GM18861 (cell line): ENCODE measurements at regions not wholly inside any gene's neighbourhood (a gene's known extent, or its start where the extent isn't known, plus 50 kb on each side); places are given as distances from the start of the nearest gene placed in this dataset.
"Not testable (repeated sequence)": the region's sequence is repeated elsewhere in the genome, so short reads cannot be mapped to it uniquely, and the experiment has no call there.

Experiments
- ATAC-seq: cut with Tn5 transposase; IDR thresholded peaks from one replicate; pipeline ENCODE4 v1.9.1; 2021; ENCODE audit not compliant: unreplicated experiment

- ATAC-seq, result not testable (repeated sequence)
Measured at GRCh38 chr21:7743940-7744339, 2777.4 kb upstream of the TPTE start.

- ATAC-seq, result peak; percentile 91
Measured at GRCh38 chr21:7744406-7745099, 2776.8 kb upstream of the TPTE start.

GRCh38 chr21:7745100-7745450, 2776.3 kb upstream of the TPTE start:
- peak; percentile 57 for ATAC-seq

DNA sequence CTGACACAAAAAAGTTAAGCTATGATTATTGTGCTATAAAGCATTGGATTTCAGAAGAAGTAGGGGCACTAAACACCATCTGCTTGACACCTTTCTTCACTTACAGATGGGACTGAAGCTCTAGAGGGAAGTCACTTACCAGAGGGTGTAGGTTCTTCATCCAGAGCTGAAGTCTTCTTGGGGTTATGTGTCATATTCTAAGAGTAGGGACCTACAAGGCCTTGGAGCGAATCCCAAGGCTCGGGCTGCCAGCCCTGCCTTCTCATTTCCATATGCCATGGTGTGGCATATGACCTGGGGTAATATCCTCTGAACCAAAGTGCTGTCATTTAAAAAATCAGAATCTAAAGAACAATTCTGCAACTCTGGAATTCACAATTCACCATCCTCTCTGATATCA, 2773.4 kb upstream of the TPTE start:
- ATAC-seq, result not testable (repeated sequence)

DNA sequence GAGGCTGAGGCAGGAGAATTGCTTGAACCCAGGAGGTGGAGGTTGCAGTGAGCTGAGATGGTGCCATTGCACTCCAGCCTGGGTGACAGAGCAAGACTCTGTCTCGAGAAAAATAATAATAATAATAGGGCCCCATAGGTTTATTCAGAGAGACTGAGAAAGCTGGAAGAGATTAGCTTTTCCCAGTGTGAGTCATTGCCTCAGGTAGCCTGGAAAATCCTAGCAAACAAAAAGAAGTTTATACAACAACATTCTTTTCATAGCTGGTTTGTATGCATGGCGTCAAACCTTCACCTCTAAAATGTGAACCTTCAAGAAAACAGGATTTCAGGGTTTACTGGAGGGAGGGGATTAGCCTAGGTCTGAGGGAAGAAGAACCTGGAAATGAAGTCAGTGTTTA, 2768.8 kb upstream of the TPTE start:
- not testable (repeated sequence) for ATAC-seq

GRCh38 chr21:7753380-7753877, 2768.0 kb upstream of the TPTE start:
- peak; percentile 87 for ATAC-seq

DNA sequence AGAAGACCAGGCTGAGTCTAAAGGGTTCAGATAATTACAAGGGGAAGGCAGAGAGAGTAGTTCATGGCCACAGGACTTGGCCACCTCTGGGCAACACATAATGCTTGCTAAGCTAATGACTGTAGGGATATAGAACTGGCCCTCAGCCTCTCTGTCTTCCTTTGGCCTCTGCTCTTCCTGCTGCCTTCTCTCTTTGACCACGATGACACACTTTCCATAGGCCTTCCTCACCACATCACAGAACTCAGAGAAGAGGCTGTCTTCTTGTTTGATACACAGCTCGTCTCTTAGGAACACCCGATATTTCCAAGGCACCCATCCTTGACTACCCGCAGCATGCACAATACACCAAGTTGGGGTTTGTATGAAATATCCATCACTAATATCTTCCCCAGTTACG, 2751.4 kb upstream of the TPTE start:
- not testable (repeated sequence) for ATAC-seq

GRCh38 chr21:7774219-7774618, 2747.2 kb upstream of the TPTE start:
- not testable (repeated sequence) for ATAC-seq

DNA sequence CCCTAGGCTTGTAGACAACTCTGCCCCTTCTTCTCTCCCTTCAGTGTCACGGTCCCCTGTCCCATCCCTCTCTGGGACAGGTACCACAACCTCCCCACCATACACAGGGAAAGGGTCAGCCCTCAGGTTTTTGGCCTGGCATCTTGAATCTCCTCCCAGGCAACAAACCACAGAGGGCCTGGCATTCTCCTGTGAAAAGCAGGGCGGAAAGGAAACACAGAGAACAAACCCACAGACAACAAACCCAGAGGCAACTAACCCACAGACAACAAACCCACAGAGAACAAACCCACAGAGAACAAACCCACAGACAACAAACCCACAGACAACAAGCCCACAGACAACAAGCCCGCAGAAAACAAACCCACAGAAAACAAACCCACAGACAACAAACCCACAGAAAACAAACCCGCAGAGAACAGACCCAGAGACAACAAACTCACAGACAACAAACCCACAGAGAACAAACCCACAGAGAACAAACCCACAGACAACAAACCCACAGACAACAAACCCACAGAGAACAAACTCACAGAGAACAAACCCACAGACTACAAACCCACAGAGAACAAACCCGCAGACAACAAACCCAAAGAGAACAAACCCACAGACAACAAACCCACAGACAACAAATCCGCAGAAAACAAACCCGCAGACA, 2745.9 kb upstream of the TPTE start:
- ATAC-seq, result not testable (repeated sequence)

DNA sequence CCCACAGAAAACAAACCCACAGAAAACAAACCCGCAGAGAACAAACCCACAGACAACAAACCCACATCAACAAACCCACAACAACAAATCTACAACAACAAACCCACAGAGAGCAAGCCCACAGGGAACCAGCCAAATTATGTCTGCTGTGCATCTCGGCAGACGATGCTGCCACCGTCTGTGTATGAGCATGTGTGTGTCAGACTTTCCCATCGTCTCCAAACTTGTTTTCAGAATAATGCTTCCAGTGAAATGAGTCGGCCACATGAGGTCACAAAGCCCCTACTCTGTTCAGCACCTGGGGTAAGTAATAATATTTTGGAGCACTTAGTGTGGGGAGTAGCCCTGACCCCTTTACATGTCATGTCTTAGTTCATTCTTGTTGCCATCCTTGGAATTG, 2745.3 kb upstream of the TPTE start:
- not testable (repeated sequence) for ATAC-seq

DNA sequence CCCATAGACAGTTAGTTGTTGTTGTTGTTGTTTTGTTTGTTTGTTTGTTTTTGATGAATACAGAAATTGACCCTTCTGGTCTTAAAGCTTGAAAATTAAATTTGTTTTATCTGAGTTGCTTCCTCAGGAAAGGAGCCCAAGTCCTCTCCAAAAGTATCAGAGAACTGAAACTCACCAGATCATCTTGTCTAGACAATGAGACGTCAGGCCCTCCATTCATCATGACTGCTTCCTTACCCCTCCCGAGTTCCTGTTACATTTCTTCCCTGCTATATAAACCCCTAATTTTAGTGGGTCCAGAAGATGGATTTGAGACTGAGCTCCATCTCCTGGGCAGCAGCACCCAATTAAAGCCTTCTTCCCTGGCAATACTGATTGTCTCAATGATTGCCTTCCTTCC, 2744.8 kb upstream of the TPTE start:
- not testable (repeated sequence) for ATAC-seq

DNA sequence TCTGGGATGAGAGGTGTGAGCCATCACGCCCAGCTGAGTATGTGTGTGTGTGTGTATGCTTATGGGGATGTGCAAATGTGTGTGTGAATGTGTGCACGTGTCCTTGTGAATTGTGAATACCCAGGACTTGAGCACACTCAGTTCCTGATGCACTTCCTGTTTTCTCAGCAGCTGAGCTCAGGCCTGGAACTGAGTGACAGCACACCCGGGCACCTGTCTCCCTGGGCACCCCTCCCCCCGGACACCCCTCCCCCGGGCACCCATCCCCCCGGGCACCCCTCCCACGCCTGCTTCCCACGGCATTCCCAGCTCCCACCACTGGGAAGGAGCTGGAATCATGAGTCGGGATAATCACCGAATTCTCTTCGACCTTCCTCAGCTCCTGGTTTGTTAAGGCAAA, 2744.1 kb upstream of the TPTE start:
- not testable (repeated sequence) for ATAC-seq

DNA sequence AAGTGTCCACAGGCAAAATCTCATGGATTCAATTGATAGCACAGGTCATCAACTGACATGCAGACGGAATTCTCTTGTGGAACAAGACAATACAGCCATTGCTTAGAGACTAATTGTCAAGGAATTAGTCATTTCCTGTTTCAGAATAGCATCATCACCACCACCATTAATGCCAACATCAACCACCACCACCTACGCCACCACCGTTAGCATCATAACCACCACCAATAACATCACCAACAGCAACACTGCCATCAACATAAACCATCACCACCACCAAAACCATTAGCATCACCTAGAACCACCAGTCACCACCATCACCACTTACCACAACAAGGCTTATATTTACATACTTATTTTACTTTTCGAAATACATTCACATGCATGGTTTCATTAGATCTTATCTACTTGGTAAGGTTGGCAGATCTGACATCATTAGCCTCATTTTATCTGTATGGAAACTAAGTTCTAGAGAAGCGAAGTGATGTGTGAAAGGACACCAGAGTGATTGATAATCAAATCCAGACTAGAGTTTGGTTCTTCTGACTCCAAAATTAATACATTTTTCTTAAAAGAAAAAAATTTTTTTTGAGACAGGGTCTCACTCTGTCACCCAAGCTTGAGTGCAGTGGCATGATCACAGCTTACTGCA, 2733.8 kb upstream of the TPTE start:
- not testable (repeated sequence) for ATAC-seq

- ATAC-seq, result not testable (repeated sequence)
Measured at GRCh38 chr21:7793797-7794196, 2727.6 kb upstream of the TPTE start.

DNA sequence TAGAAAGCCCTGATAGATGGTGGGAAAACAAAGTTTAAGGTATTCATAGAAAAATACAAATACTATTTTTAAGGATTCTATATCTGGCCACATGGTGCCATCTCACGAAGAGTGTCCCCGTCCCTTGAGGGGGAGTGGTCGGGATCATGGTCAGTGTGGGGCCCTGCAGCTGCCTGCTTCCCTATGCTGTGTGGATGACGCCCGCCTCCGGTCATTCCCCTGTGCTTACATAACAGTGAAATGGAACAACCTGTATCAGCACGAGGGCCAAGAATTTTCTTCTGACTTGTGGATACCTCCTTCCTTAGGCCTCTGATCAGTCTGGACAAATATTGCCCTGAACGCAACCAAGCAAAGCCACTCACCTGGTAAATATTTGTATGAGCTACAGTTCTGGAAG, 2724.1 kb upstream of the TPTE start:
- not testable (repeated sequence) for ATAC-seq

DNA sequence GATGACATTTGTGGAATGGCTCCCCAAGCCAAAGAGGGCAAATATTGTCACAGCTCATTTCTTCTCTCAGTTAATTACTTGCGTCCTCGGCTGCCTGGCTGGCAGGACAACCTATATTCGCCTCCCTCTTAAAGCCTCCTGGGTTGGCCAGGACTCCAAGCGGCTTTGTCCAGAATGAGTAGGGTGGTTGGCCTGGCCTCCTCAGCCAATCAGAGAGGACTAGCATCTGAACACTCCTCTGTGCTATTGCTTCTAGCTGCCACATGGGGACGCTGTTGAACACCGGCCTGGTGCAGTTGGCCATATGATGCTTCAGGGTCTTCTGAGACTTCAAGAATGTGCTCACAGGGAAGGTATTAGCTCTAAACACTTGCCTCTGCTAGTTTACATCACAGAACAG, 2722.9 kb upstream of the TPTE start:
- not testable (repeated sequence) for ATAC-seq

- ATAC-seq, result not testable (repeated sequence)
Measured at GRCh38 chr21:7799697-7800096, 2721.7 kb upstream of the TPTE start.

DNA sequence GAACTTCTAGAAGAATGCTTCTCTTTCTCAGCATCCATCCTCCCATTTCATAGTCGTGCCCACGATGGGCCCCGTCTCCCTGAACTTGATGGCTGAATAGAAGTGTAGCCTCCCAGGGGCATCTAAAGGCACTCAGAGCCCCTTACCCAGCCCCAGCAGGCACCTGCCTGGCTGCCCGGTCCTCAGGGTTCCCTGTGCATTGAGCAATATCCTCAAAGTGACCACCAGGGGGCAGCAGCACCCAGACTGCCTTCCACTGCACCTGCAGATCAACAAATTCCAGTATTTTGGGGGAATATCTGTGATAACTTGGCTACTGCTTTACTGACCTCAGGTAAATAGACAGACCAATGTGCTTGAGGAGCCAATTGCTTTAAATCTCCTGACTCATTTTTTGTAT, 2707.9 kb upstream of the TPTE start:
- not testable (repeated sequence) for ATAC-seq

DNA sequence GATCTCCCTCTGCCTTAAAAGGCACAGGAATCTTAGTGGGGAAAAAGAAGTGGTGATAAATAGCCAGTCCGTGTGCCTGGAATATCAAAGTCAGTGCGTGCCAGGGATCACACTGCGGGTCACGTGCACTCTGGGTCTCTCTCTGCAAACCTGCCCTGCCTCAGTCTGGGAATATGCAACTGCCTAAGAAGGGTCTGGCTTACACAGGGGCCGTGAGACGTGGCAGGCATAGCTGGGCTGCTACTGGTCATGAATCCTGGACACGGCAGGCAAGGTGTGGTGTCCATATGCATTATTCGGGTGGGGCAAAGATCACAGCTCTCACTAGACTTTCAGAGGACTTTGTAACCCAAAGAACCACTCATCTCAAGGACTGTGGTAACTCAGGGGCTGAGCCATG, 2704.4 kb upstream of the TPTE start:
- ATAC-seq, result not testable (repeated sequence)

DNA sequence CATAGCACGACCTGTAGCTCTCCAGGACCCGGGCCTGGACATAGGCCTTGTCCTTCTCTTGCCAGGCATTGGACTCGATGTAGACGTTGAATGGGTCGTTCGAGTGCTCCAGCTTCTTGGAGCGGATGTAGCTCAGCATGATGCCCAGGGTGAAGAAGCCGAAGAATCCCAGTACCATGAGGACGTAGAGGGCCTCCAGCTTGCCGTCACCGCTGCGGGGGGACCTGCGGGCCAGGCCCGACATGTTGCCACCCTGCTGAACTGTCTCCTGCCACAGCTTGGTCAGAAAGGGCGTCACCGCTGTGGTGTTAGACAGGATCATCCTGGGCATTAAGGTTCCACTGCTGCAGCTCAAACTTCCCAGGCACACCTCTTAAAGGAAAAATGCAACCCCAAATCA, 2702.1 kb upstream of the TPTE start:
- not testable (repeated sequence) for ATAC-seq

DNA sequence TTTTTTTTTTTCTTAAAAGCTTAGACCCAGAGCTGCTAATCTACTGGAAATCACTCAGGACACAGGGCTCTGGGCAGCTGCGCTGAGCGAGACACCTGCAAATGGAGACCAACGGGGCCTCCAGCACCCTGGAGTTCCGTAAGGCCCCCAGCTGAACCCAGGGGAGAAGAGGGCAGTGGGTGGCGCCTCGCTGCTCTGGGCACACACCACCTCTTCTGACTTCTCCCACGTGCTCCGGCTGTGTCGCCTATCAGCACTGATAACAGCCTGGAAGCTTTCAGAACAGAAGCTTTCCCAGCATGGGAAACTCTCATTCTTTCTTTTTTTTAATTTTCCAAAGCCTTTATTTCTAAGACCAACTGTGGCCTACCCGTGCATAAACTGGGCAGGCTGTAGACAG, 2695.8 kb upstream of the TPTE start:
- ATAC-seq, result not testable (repeated sequence)

GRCh38 chr21:7826174-7826573, 2695.2 kb upstream of the TPTE start:
- ATAC-seq, result not testable (repeated sequence)
